HUDEP-2 (cell line): ENCODE measurements at regions not wholly inside any gene's neighbourhood (a gene's known extent, or its start where the extent isn't known, plus 50 kb on each side); places are given as distances from the start of the nearest gene placed in this dataset.
"Not testable (repeated sequence)": the region's sequence is repeated elsewhere in the genome, so short reads cannot be mapped to it uniquely, and the experiment has no call there.

Experiments used
- DNase-seq, 76 experiments: peaks; one replicate each; lab custom pipeline; 2025; ENCODE audit not compliant: unreplicated experiment in 76 of 76; lab: John Stamatoyannopoulos, UW

DNA sequence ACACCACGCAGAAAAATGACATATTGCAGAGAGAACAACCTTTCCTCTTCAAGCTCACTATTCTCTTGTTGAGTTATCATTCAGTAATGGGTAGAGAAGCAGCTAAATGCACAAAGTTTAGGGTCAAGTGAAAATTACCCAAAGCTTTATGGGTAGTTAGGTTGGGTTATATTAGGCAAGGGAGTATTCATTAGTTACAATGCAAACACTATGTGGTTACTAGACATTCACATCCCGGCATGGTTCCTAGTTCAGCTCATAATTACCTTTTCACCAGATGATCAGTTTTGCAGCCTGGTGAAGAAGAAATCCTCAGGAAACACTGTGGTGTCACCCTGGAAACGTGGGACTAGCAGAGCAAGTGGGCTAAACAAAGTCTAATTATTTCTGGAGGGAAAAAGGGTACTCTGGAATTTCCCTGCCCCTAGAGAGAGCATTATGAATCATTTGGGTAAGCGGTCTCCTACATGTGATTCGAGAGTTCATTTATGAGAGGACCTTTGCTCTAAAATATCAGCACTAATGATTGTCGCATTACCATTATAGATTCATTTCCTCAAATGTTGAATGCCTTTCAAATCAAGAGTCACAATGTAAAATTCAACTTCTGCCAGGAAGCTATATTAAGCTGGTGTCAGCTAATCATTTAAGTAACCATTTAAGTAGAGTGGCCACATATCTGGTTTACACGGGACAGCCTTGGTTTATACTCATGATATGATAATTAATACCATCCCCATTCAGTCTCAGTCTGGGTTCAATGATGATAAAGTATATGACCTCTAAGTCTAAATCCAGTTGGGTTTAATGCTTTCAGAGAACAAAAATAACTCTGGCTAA lies 1208.0 kb downstream of the DIAPH3 start:
- DNase-seq, result no peak

DNA sequence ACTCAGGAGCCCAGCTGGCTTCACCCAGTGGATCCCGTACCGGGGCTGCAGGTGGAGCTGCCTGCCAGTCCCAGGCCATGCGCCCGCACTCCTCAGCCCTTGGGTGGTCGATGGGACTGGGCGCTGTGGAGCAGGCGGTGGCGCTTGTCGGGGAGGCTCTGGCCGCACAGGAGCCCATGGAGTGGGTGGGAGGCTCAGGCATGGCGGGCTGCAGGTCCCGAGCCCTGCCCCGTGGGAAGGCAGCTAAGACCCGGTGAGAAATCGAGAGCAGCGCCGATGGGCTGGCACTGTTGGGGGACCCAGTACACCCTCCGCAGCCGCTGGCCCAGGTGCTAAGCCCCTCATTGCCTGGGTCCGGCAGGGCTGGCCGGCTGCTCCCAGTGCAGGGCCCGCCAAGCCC lies 1205.6 kb downstream of the DIAPH3 start:
- not testable (repeated sequence) for DNase-seq

DNA sequence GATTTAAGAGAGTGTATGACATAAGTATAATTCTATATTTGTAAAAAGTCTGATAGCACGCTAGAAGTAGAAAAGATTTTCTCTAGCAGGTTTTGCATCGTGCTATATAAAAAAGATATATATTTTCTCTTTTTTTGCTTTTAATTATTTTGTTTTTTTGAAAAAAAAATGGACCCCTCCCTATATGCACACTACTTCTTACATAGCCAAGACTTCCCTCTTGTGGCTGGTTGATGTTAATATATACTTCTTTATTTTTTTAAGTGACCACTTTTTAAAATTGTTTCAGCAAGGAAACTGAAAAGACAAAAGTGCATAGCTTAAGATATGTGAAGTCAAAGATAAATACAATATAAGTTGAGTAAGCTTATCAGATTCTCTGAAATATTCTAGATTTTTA lies 1202.8 kb downstream of the DIAPH3 start:
- DNase-seq, result no peak

DNA sequence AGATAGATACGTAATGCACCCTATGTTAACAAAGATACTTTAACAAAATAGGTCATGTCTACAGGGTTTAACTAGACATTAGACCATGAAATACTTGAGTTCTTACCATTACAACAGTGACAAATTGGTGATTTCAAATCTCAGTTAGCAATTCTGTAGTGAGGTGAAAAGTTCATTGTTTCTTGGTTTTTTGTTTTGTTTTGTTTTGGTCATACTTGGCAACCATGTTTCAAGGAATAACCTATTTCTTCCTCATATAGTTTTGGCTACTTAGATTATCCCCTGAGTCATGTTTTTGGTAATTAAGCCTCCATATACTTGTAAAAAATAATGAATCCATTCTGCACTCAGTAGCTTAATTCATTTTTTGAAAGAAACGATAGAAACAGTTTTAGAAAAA lies 1200.4 kb downstream of the DIAPH3 start:
- DNase-seq, result no peak

DNA sequence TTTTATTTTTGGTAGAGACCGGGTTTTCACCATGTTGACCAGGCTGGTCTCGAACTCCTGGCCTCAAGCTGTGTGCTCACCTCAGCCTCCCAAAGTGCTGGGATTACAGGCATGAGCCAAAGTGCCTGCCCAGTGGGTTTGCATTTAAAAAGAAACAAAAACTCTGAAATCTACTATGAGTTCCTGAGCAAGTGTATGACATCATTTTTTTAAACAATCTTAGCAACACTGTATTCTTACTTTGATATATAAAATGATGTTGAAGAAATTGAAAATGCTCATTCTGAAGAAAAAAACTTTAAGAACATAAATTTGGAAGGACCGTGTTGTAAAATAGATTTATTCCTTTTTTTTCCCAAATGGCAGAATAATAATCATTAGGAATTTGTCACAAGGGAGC lies 1199.7 kb downstream of the DIAPH3 start:
- no peak for DNase-seq

DNA sequence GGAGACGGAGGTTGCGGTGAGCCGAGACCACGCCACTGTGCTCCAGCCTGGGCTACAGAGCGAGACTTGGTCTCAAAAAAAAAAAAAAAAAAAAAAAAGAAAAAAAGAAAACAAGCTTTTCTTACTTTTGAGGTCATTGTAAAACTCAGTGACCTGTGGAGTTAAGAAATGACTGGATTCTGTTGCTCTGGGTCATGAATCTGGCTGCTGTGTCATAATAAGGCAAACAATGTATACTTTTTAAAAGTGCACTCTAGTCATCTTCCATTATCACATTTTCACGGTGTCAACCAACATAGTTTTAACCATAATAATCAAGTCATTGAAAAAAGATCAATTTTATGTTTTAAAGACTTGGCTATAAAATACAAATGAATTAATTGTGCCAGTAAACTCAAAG lies 1186.6 kb downstream of the DIAPH3 start:
- DNase-seq, result no peak

DNA sequence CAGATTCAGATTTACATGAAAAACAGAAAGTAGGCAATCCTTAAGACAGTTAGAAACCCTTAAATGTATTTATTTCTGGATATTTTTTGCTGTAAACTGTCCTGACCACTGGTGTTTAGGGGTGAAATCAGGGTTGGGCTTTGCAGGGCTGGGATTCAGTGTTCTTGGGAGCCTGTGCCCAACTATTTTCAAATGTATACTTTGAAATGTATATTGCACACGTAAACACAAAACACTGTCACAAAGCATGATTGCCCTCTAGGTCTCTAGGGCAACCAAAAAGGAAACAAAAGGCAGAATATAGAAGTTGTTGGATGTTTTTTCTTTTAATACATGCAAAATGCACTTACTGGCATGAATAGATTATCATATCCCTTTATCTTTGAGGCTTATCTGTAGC lies 1185.4 kb downstream of the DIAPH3 start:
- DNase-seq, result no peak

GRCh38 chr13:58979851-58980250 lies 1183.9 kb downstream of the DIAPH3 start:
- DNase-seq, result no peak

DNA sequence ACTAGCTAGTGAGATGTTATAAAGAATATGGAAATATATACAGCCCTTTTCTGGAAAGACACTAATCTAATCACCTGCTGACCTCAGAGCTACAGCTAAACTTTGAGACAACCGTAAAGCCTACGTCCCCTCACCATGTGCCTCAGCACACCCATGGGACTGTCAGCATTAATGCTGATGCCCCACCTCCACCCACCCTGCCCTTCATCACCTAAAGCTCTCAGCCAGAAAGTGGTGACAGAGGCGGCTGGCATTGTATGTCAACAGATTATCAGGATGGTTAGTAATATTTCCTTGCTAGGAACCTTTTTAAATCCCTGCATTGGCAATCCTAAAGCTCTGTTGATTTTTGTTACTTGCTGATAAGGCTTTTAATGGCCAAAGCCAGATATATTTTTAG lies 1177.9 kb downstream of the DIAPH3 start:
- DNase-seq, result no peak

- DNase-seq, result no peak
Observed at GRCh38 chr13:58989556-58989955, 1174.2 kb downstream of the DIAPH3 start.

DNA sequence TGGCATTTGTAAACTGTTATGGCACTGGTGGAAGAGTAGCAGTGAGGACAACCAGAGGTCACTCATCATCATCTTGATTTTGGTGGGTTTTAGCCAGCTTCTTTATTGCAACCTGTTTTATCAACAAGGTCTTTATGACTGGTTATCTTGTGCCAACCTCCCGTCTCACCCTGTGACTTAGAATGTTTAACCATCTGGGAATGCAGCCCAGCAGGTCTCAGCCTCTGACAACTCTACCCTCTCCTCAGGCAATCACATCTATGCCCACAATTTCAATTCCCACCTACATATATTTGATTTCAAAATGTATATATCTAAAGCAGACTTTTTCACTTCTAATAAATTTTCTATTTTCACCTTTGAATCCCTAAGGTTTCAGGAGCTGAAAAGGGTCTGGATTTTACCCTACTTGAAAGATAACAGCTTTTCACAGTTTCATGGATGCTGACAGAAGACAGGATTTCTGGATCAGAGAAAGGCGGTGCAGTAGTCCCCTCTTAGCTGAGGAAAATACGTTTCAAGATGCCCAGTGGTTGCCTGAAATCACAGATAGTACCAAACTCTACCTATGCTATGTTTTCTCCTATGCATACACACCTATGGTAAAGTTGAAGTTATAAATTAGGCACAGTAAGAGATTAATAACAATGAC lies 1171.8 kb downstream of the DIAPH3 start:
- no peak for DNase-seq

DNA sequence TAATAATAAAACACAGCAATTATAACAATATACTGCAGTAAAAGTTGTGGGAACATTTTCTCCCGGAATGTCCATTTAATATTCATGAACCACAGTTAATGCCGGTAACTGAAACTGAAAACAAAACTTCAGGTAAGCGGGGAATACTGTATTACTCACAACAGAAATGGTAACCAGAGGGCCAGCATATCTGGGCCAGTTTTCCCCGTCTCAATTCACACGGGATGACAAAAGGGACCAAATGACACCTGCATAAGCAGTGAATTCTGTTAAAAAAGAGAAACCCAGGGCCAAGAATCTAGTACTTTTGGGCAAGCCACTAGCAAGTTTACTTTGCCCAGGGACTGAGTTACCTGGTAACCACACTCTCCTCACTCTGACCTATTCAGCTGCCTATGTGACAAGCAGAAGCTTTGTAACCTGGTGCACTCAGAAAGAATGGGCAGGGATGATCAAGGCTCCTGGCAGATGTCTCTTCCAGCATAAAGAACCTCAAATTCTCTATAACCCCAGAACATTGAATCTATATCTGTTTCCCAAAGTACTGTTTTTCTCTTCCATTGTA lies 1171.2 kb downstream of the DIAPH3 start:
- no peak for DNase-seq

DNA sequence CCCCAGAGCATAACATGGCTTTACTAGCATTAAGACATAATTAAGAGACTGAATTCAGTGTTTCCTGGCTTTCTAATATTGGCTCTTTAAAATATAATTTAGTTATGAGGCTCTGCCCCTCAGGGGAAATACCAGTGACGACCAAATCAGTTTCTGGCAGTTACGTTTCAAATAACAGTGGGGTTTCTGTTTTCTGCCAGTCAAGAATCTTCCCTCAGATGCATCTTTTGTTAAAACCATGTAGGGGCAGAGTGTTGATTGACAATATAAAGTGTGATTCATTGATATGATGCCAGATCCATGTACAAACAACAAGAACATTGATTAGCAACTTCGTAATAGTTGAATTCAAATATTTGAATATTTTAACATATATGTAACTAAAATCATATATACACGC lies 1169.7 kb downstream of the DIAPH3 start:
- DNase-seq, result no peak

DNA sequence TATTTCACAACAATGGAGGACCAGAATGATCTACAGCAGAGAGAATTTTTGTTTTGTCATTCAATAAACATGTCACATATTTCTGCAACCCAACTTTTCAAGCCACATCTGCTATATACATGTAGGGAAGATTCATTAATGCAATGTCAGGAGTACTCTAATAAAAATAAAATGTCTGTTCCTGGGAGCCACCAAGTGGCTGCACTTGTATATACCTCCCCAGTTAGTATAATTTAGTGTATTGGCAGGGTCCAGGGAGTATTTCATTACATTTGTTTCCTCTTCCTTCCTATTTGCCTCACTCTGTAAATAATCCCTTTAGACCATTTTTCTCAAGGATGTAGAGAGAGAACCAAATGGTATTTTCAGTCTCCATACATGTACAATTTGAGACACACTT lies 1169.0 kb downstream of the DIAPH3 start:
- no peak for DNase-seq

DNA sequence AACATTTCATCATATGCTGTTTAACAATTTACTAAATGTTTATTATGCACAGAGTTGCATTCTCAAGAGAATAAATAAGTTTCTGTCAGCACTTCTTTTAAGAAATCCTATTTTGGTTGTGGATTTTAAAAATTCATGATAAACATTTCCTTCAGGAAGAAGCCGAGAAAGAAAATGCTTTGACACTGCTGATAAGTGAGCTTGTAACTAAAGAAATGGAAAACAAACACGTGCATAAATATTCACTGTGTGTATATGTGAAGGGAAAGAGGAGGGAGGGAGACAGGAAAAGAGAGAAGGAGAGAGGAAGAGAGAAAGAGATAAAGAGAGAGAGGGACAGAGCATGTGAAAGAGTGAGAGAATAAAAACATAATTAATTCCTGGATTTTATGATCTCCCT lies 1165.0 kb downstream of the DIAPH3 start:
- no peak for DNase-seq

GRCh38 chr13:58999851-59000250 lies 1163.9 kb downstream of the DIAPH3 start:
- no peak for DNase-seq

DNA sequence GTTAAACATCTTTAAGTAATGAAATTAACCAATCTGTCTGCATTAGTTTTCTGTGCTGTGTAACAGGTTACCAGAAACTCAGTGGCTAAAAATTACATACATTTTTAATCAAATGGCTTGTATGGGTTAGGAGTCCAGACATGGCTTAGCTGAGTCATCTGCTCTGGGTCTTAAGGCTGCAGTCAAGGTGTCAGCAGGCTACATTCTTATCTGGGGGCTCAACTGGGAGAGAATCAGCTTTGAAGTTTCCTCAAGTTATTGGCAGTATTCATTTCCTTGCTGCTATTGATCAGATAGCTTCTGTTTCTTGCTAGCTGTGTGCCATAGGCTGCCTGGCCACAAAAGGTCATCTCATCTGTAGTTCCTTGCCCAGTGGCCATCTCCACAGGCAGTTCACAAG lies 1163.0 kb downstream of the DIAPH3 start:
- no peak for DNase-seq

DNA sequence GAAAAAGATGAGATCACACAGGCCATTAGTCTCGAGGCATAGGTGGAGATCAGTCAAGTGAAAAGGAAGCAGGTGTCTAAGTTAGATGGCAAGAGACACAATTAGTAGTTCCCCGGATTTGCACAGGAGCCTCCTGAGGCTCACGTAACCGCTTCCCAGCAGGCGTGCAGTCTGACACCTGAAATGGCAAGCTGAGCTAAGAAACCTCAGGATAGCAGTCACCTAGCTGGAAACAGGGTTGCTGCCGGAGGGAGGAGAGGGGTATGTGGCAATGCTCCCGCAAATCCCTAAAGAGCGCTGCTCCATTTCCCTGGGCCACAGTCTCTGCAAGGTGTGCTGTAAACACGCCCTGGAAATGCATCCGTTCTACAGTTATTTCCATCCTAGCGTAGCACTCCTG lies 1151.0 kb downstream of the DIAPH3 start:
- no peak for DNase-seq

DNA sequence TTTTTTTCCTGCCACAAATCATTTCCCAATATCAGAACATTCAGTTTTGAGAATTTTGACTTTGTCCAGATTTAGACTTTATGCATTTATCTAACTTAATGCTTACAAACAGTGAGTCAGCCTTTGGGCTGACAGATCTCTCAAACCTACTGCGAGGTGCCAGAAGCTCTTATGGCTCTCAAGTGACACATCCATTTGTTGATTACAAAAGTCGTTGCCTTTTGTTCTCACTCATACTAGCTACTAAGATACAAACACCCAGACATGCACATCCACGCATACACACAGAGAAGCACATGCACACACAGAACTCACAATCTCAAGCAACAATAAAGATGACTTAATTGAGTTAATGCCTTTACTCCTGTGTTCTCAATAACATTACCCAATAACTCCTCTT lies 1147.5 kb downstream of the DIAPH3 start:
- DNase-seq, result no peak

DNA sequence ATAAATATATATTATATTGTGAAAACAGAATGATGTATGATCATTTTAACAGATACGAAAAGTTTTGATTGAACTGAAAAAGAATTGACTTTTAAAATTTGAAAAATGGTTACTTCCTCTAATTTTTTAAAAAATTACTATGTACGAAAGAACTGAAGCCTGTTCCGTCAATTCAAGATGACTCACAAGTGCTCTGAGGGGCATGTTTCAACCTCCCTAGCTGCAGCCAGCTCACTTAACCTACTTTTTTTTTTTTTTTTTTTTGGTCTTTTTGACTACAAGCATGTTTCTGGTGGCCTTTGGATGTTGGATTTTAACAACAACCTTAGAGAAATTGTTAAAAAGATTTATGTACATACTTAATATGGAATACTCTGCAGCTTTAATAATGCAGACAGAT lies 1139.3 kb downstream of the DIAPH3 start:
- no peak for DNase-seq

- no peak for DNase-seq
Observed at GRCh38 chr13:59034198-59034597, 1129.5 kb downstream of the DIAPH3 start.

- DNase-seq, result no peak
Observed at GRCh38 chr13:59038824-59039223, 1124.9 kb downstream of the DIAPH3 start.
